ENCODE measurements at regions not wholly inside any gene's neighbourhood (a gene's known extent, or its start where the extent isn't known, plus 50 kb on each side); places are given as distances from the start of the nearest gene placed in this dataset.

- 92 to 97% methylated on average over 2 of the region's 2 CpGs for WGBS, 2 experiments (ENCODE audit: insufficient coverage in 2 of 2)
- no peaks in the 10 kb centered on the region for H3K36me3 ChIP-seq (ENCODE audit: control insufficient read depth, insufficient read depth, low read length)
- H3K27ac ChIP-seq (ENCODE audit: low read depth, low read length, severe bottlenecking) = no peak overlapping the region
- no peaks in the 10 kb centered on the region for H3K9me3 ChIP-seq (ENCODE audit: control insufficient read depth, low read length)
- no peaks in the 10 kb centered on the region for H3K4me1 ChIP-seq (ENCODE audit: control insufficient read depth, insufficient read depth, low read length, poor library complexity, severe bottlenecking)
- H3K4me3 ChIP-seq (ENCODE audit: extremely low read depth, insufficient read depth, low read length, poor library complexity, severe bottlenecking) = no peak overlapping the region
Measured at GRCh38 chr6:156163311-156163710, 613.9 kb upstream of the ARID1B start.

GRCh38 chr6:156161471-156161870, 615.7 kb upstream of the ARID1B start:
- no CpG with 5 or more reads among the region's 3 CpGs for WGBS, 2 experiments (ENCODE audit: insufficient coverage in 2 of 2)
- no peak overlapping the region for H3K4me3 ChIP-seq (ENCODE audit: extremely low read depth, insufficient read depth, low read length, poor library complexity, severe bottlenecking)
- H3K36me3 ChIP-seq (ENCODE audit: control insufficient read depth, insufficient read depth, low read length) = no peaks in the 10 kb centered on the region
- H3K9me3 ChIP-seq (ENCODE audit: control insufficient read depth, low read length) = no peaks in the 10 kb centered on the region
- H3K4me1 ChIP-seq (ENCODE audit: control insufficient read depth, insufficient read depth, low read length, poor library complexity, severe bottlenecking) = no peaks in the 10 kb centered on the region
- H3K27ac ChIP-seq (ENCODE audit: low read depth, low read length, severe bottlenecking) = no peak overlapping the region

GRCh38 chr6:156160795-156161165, 616.4 kb upstream of the ARID1B start:
- no peak overlapping the region for H3K27ac ChIP-seq (ENCODE audit: low read depth, low read length, severe bottlenecking)
- H3K4me3 ChIP-seq (ENCODE audit: extremely low read depth, insufficient read depth, low read length, poor library complexity, severe bottlenecking) = no peak overlapping the region
- H3K9me3 ChIP-seq (ENCODE audit: control insufficient read depth, low read length) = no peaks in the 10 kb centered on the region
- no peaks in the 10 kb centered on the region for H3K36me3 ChIP-seq (ENCODE audit: control insufficient read depth, insufficient read depth, low read length)
- no peaks in the 10 kb centered on the region for H3K4me1 ChIP-seq (ENCODE audit: control insufficient read depth, insufficient read depth, low read length, poor library complexity, severe bottlenecking)
- whole genome bisulfite sequencing, 2 experiments (ENCODE audit: insufficient coverage in 2 of 2) = 80% methylated on average over 1 of the region's 3 CpGs; no CpG with 5 or more reads in 1 of the 2 experiments

GRCh38 chr6:156160007-156160794, 617.0 kb upstream of the ARID1B start:
- Histone ChIP-seq H3K9me3 (ENCODE audit: control insufficient read depth, low read length) (no peaks in the 10 kb centered on the region), H3K27ac (ENCODE audit: low read depth, low read length, severe bottlenecking) (no peak overlapping the region), H3K4me3 (ENCODE audit: extremely low read depth, insufficient read depth, low read length, poor library complexity, severe bottlenecking) (no peak overlapping the region), H3K36me3 (ENCODE audit: control insufficient read depth, insufficient read depth, low read length) (no peaks in the 10 kb centered on the region), H3K4me1 (ENCODE audit: control insufficient read depth, insufficient read depth, low read length, poor library complexity, severe bottlenecking) (no peaks in the 10 kb centered on the region)
- 94% methylated on average over 2 of the region's 3 CpGs; no CpG with 5 or more reads in 1 of the 2 experiments for WGBS, 2 experiments (ENCODE audit: insufficient coverage in 2 of 2)

- Histone ChIP-seq H3K4me3 (ENCODE audit: extremely low read depth, insufficient read depth, low read length, poor library complexity, severe bottlenecking) (no peak overlapping the region), H3K9me3 (ENCODE audit: control insufficient read depth, low read length) (no peaks in the 10 kb centered on the region), H3K4me1 (ENCODE audit: control insufficient read depth, insufficient read depth, low read length, poor library complexity, severe bottlenecking) (no peaks in the 10 kb centered on the region), H3K36me3 (ENCODE audit: control insufficient read depth, insufficient read depth, low read length) (no peaks in the 10 kb centered on the region), H3K27ac (ENCODE audit: low read depth, low read length, severe bottlenecking) (no peak overlapping the region)
- WGBS, 2 experiments (ENCODE audit: insufficient coverage in 2 of 2) = 82 to 100% methylated on average over 1 to 3 of the region's 4 CpGs
Measured at GRCh38 chr6:156154896-156155295, 622.3 kb upstream of the ARID1B start.

- Histone ChIP-seq H3K9me3 (ENCODE audit: control insufficient read depth, low read length) (no peaks in the 10 kb centered on the region), H3K4me3 (ENCODE audit: extremely low read depth, insufficient read depth, low read length, poor library complexity, severe bottlenecking) (no peak overlapping the region), H3K27ac (ENCODE audit: low read depth, low read length, severe bottlenecking) (no peak overlapping the region), H3K36me3 (ENCODE audit: control insufficient read depth, insufficient read depth, low read length) (no peaks in the 10 kb centered on the region), H3K4me1 (ENCODE audit: control insufficient read depth, insufficient read depth, low read length, poor library complexity, severe bottlenecking) (no peaks in the 10 kb centered on the region)
- no CpG with 5 or more reads among the region's 1 CpG for WGBS, 2 experiments (ENCODE audit: insufficient coverage in 2 of 2)
Measured at GRCh38 chr6:156150391-156150790, 626.8 kb upstream of the ARID1B start.

- no peak overlapping the region for H3K27ac ChIP-seq (ENCODE audit: low read depth, low read length, severe bottlenecking)
- H3K36me3 ChIP-seq (ENCODE audit: control insufficient read depth, insufficient read depth, low read length) = no peaks in the 10 kb centered on the region
- no peaks in the 10 kb centered on the region for H3K4me1 ChIP-seq (ENCODE audit: control insufficient read depth, insufficient read depth, low read length, poor library complexity, severe bottlenecking)
- H3K9me3 ChIP-seq (ENCODE audit: control insufficient read depth, low read length) = no peaks in the 10 kb centered on the region
- 80 to 90% methylated on average over 7 of the region's 7 CpGs for WGBS, 2 experiments (ENCODE audit: insufficient coverage in 2 of 2)
- H3K4me3 ChIP-seq (ENCODE audit: extremely low read depth, insufficient read depth, low read length, poor library complexity, severe bottlenecking) = no peak overlapping the region
Measured at GRCh38 chr6:156146891-156147290, 630.3 kb upstream of the ARID1B start.

- H3K36me3 ChIP-seq (ENCODE audit: control insufficient read depth, insufficient read depth, low read length) = no peaks in the 10 kb centered on the region
- no peaks in the 10 kb centered on the region for H3K4me1 ChIP-seq (ENCODE audit: control insufficient read depth, insufficient read depth, low read length, poor library complexity, severe bottlenecking)
- H3K27ac ChIP-seq (ENCODE audit: low read depth, low read length, severe bottlenecking) = no peak overlapping the region
- 96 to 100% methylated on average over 3 of the region's 6 CpGs for WGBS, 2 experiments (ENCODE audit: insufficient coverage in 2 of 2)
- H3K4me3 ChIP-seq (ENCODE audit: extremely low read depth, insufficient read depth, low read length, poor library complexity, severe bottlenecking) = no peak overlapping the region
- no peaks in the 10 kb centered on the region for H3K9me3 ChIP-seq (ENCODE audit: control insufficient read depth, low read length)
Measured at GRCh38 chr6:156131221-156131903, 645.8 kb upstream of the ARID1B start.

- Histone ChIP-seq H3K4me3 (ENCODE audit: extremely low read depth, insufficient read depth, low read length, poor library complexity, severe bottlenecking) (no peak overlapping the region), H3K27ac (ENCODE audit: low read depth, low read length, severe bottlenecking) (no peak overlapping the region), H3K9me3 (ENCODE audit: control insufficient read depth, low read length) (no peaks in the 10 kb centered on the region), H3K4me1 (ENCODE audit: control insufficient read depth, insufficient read depth, low read length, poor library complexity, severe bottlenecking) (no peaks in the 10 kb centered on the region), H3K36me3 (ENCODE audit: control insufficient read depth, insufficient read depth, low read length) (no peaks in the 10 kb centered on the region)
- 76 to 94% methylated on average over 2 of the region's 5 CpGs for WGBS, 2 experiments (ENCODE audit: insufficient coverage in 2 of 2)
Measured at GRCh38 chr6:156126535-156126934, 650.6 kb upstream of the ARID1B start.

- H3K9me3 ChIP-seq (ENCODE audit: control insufficient read depth, low read length) = no peaks in the 10 kb centered on the region
- WGBS, 2 experiments (ENCODE audit: insufficient coverage in 2 of 2) = 75 to 93% methylated on average over 2 of the region's 2 CpGs
Measured at GRCh38 chr6:156125844-156126243, 651.3 kb upstream of the ARID1B start.

GRCh38 chr6:156123731-156124130, 653.4 kb upstream of the ARID1B start:
- Histone ChIP-seq H3K36me3 (ENCODE audit: control insufficient read depth, insufficient read depth, low read length) (no peaks in the 10 kb centered on the region), H3K4me1 (ENCODE audit: control insufficient read depth, insufficient read depth, low read length, poor library complexity, severe bottlenecking) (no peaks in the 10 kb centered on the region), H3K4me3 (ENCODE audit: extremely low read depth, insufficient read depth, low read length, poor library complexity, severe bottlenecking) (no peak overlapping the region), H3K9me3 (ENCODE audit: control insufficient read depth, low read length) (no peaks in the 10 kb centered on the region), H3K27ac (ENCODE audit: low read depth, low read length, severe bottlenecking) (no peak overlapping the region)
- 90 to 94% methylated on average over 5 of the region's 5 CpGs for WGBS, 2 experiments (ENCODE audit: insufficient coverage in 2 of 2)

More at GRCh38 chr6:156125844-156126243, 651.3 kb upstream of the ARID1B start:
- Histone ChIP-seq H3K27ac (ENCODE audit: low read depth, low read length, severe bottlenecking) (no peak overlapping the region), H3K4me1 (ENCODE audit: control insufficient read depth, insufficient read depth, low read length, poor library complexity, severe bottlenecking) (no peaks in the 10 kb centered on the region), H3K4me3 (ENCODE audit: extremely low read depth, insufficient read depth, low read length, poor library complexity, severe bottlenecking) (no peak overlapping the region), H3K36me3 (ENCODE audit: control insufficient read depth, insufficient read depth, low read length) (no peaks in the 10 kb centered on the region)

Data from mesodermal cell (in vitro differentiated cells).